Smooth muscle cell of the brain vasculature (primary cell): ENCODE measurements at regions not wholly inside any gene's neighbourhood (a gene's known extent, or its start where the extent isn't known, plus 50 kb on each side); places are given as distances from the start of the nearest gene placed in this dataset.

ENCODE experiments used
- DNase-seq: peaks from one replicate; pipeline ENCODE4 v3.0.0-alpha.2; 2012; ENCODE audit warnings: low read depth, low spot score

DNA sequence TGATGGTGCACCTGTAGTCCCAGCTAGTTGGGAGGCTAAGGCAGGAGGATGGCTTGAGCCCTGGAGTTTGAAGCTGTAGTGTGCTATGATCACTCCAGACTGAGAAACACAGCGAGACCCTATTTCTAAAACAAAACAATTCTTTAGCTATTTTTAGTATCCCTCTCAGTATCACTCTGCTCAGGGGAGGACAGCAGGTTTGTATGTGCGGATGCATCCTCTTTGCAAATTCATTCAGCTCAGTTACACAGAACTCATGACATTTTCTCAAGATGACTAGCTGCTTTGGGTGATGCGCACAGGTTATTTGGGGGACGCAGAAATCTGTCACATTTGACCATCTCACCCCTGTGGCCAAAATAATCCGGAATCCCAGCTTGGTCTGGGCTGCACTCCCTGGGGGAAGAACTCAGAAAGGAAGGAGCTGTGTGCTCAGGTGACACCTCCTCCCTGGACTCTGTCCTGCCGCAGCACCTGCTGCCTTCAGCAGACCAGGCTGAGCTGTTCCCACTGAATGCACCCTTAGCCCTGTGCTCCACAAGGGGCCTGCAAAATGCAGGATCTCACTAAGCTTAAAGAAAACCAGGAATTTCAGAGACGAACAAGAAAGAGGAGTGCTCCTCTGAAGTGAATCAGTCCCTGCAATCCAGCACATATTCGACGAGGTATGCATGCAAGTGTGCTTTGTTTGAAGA lies 89.5 kb upstream of the PGBD5 start:
- no peak for DNase-seq

DNA sequence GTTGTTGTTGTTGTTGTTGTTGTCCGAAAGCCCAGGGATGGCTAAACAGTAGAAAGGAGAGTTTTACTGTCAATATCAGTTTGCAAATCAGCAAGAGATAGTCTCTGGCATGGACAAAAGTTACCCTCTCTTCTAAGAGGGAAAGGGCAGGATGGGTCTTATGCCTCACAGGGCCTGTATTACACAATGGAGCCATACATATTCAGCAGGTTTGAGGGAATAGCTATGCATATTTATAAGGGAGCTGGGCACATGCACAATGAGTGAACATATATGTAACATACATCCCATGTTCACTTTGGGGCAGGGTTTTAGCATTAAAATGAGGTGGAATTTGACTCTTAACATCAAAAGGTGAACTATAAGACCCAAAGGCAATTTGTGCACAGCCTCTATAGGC lies 84.4 kb upstream of the PGBD5 start:
- DNase-seq: no peak

DNA sequence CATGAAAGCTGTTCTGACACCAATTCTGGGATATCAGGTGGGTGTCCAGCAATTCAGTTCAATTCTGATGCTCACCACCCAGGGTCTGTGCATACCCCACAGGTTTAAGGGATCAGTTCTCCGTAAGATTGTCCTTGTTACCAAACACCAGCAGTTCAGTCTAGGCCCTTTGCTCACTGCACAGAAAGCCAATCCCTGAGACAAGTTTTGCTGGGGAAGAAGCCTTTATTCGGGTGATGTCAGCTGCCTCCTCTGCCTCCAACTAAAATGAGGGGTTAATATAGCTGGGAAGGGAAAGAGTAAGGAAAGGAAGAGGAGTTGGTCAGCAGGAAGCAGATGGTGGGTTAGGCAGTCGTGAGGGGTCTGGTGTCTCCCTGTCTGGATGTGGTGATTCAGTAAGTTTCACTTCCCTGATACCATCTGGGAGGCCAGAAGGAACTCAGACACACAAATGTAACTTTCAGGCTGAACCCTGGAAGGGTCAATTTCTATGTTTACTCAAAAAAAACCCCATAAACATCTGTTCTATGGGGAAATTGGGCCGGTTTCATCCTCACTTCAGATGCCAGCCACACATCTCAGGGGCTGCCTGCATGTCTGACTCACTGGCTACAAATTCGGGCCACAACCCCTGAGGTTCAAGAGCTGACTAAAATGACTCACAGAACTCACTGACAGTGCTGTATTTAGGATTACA lies 83.3 kb upstream of the PGBD5 start:
- DNase-seq: peak; percentile 18

DNA sequence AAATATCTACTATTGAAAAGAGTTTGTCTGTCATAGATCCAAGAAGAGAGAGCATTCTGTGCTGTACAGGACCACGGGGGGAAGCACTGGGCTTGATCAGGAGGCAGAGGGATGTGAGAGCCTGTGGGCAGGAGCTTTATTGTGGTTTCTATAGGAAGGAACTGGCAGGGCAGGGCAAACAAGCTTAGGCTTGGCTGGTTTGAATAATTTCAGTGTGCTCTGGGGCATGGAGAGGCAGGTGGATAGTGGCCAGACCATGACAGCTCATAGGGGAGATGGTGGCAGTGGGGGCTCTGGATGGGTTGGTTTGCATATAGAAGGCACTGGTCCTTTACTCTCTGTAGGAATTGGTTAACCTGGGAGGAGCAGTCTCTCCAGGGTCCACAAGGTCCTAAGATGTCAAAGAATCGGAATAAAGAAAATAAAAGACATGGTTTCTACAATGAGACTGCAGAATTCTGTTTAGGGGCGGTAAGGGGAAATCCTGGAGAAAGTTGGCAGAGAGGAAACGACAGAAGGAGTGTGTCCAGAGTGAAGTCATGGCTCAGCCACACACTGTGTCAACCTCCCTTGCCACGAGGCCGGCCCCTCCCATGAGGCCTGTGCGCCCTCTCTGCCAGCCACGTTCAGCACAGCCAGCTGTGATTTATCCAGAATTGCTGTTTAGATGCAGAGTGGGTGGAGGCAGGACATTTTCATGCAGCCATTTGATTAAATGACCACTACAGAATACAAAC lies 81.7 kb upstream of the PGBD5 start:
- no peak for DNase-seq

DNA sequence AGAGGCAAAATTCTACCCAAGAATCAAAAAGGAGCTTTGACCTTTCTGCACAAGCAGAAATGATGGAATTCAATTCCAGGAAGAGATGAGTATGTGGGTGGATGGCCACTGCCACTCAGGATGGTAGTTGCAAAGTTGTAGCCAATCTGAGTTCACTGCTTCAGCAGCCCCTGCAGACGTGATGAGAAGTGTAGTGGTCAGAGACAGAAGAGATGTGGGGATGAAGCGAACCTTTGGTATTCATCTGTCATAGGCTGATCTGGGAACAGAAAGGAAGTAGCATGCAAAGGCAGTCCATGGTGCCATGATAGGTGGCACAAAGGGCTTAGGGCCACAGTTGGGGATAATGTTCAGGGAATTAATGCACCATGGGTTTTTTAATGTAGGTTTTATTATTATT lies 81.1 kb upstream of the PGBD5 start:
- DNase-seq: no peak

DNA sequence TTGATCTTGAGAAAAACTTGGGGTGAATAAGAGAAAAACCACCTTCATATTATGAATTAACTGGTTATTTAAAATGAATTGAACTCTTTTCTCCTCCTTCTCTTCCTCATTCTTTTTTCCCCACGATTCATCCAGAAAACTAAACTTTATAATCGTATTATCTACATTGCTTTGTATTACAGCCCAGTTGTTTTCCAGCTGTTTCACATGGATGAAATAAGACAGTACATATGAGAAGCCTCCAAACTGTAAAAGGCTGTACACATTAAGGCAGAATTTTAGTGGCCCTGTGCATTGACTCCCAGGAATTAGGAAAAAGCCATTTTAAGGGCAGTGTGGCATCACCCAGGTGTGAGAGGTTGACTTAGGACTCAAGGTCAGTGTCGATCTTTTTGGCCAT lies 80.3 kb upstream of the PGBD5 start:
- DNase-seq: no peak

DNA sequence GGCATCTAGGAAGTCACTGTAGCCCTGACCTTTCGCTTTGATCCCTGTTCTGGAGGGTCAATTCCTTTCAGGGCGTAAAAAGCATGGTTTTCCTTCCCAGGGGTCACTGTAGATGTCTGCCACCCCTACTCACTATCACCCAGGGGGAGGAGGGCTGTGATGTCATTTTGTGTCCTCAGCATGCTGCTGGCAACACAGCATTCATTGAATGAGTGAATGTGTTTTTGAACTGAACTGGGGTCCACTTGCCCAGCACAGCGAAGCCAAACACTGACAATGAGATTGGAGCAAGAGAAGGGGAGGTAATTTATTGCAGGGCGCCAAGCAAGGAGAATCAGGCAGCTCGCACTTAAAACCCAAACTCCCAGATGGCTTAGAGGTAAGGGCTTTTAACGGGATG lies 78.2 kb upstream of the PGBD5 start:
- no peak for DNase-seq

DNA sequence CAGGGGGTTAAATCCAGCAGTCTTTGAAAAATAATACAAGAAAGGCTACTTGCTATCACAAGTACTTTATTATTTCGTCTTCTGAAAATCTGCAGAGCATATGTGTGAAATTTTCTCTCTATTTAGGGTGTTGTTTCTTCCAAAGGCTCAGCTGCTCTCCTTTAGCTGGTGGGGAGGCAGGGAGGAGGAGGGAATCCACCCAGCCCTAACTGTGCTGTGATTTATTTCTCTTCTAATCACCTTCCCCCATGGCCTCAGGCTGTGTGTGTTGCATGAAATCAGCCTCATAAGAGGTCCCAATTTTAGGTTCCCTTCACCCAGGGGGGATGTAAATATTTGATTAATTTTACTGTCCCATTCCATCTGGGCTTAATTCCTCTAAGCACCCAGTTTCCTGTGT lies 77.6 kb upstream of the PGBD5 start:
- DNase-seq: no peak

DNA sequence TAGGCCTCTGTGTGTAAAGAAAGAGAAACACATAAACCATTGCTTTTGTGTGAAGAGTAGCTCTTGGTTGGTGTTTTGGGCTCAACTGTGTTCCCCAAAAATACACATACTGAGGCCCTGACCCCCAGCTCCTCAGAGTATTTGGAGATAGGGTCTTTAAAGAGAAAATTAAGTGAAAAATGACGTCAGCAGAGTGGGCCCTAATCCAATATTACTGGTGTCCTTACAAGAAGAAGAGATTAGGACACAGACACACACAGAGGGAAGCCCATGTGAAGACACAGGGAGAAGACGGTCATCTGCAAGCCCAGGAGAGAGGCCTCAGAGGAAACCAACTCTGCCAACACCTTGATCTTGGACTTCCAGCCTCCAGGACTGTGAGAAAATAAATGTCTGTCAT lies 76.9 kb upstream of the PGBD5 start:
- DNase-seq: no peak

DNA sequence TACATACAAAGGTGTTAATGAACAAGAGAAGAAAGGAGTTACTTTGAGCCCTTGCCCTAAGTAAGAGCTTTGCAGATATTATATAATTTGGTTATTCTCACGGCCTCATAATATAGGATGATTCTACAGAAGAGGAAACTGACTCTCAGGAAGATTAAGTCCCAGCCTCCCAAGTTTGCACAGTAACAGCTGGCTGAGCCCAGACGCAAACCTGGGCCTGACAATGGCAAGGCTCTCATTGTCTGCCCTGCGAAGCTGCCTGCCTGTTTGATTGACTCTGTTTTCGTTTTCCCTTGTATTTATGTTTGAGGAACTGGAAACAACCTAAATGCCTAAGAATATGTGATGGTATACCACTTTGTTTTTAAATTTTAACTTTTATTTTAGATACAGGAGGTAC lies 76.2 kb upstream of the PGBD5 start:
- no peak for DNase-seq

DNA sequence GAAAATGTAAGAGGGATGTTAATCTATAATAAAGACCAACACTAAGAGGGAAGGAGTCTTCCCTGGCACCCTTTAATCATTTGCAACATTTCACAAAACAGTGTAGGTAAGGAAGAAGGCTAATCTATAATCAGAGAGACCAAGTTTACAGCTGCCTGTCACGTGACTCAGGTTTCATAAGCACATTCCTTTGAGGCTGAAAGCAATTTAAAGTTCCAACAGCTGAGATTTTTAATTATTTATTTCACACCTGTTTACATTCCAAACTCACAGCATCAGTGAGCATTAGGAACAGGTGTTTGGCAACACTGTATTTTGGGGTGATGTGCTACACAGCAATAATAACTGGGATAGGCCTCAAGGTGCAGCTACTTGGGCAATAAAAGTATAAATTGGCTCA lies 75.7 kb upstream of the PGBD5 start:
- no peak for DNase-seq

DNA sequence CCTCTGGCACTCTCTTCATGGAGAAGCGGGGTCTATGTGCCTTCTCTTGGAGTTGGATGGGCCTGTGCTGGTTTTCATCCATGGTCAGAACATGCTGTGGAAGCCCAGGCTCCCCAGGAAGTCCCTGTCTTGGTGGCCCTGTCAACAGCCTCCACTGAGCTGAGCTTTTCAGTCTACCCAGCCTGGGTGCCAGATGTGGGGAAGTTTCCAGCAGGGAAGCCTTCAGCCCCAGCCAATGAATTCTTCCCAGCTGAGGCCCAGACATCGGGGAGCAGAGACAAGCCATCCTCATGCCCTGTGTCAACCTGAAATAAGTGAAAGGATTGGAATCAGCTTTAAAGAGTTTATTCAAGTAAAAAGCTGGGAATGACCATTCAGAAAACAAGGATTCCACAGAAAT lies 75.1 kb upstream of the PGBD5 start:
- DNase-seq: no peak

DNA sequence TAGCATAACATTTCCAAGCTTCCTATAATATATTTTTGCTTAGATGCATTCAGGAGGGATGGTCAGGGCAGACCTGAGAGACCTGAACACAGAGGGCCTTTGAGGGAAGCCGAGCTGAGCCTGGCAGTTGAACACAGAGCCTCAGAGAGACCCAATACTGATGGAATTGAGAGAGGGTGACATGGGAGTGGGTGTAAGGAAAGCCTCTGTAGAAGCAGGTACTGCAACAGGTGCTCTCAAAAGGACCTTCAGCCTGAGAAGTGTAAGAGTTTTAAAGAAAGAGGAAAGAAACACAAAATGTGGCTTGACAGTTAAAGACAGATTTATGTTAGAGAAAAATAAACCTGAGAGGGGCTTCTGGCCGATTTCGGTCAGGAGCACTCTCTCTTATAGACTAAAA lies 73.9 kb upstream of the PGBD5 start:
- DNase-seq: no peak

DNA sequence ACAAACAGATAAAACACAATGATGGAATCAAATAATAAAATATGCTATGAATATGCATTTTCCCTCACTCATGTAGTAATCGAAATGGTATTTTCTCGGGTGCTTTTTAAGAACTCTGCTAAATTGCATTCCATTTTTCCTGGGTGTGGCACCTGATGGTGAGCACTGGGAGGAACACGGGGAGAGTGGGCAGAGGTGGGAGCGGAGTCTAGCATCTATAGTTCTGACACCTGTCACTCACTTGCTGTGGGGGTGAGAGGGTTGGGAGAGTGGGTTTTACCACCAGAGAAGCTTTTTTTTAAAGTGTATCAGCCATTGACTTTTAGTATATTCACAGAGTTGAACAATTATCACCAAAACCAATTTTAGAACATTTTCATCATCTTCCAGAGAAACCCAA lies 73.4 kb upstream of the PGBD5 start:
- no peak for DNase-seq

DNA sequence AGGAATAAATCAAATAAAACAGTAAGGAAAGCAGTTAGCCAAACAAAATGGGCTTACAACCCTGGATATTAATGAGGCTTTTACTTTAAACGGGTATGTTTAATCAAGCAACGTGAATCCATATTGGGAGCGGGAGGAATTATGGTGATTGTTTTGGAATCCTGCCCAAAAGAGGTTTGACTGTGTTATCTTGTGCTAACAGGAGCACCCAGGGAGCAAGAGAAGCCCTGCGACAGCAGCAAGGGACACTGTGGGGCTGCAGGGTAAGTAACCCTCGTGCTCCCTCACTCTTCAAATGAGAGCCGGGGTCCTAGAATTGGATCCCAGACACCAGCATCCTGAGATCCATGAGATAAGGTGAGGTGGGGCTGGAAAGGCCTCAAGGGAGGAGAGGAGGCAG lies 72.6 kb upstream of the PGBD5 start:
- DNase-seq: no peak

DNA sequence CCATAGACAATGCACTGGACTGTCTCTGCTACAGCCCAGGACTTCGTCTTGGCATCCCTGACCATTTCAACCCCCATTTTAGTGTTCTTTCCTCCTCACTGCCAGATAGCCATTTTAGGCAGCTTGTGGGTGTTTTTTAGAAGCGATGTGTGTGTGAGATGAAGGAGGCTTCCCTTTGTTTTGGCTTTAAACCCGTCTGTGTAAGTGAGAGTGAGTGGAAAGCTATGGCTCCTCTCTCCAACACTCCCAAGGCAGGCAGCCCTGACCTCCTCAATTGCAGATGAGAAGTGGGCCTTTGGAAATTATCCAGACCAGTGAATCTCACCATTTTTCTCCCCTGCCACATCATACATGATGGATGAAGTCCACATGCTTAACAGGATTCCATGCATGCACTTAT lies 70.3 kb upstream of the PGBD5 start:
- DNase-seq: no peak

DNA sequence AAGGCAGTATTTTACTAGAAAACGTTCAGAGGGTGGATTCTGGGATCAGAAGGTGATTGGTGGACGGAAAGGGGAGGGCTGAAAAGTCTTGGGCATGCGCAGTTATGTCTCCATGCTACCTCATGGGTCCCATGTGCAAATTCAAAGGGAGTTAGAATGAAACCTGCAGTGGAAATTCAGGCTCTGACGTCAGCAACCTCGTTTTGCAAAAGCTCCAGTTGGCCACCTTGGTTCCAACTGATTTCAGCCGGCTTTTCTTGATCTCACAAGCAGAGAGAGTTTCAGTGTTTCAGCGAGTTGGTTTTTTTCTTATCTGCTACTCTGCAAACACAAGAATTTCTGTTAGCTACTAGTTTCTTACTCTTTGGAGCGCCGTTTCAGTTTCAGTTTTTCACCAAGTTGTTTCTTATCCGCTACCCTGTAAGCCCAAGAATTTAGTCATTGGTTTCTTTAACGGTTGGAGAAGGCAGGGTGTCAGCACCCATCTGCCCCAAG lies 69.8 kb upstream of the PGBD5 start:
- no peak for DNase-seq

DNA sequence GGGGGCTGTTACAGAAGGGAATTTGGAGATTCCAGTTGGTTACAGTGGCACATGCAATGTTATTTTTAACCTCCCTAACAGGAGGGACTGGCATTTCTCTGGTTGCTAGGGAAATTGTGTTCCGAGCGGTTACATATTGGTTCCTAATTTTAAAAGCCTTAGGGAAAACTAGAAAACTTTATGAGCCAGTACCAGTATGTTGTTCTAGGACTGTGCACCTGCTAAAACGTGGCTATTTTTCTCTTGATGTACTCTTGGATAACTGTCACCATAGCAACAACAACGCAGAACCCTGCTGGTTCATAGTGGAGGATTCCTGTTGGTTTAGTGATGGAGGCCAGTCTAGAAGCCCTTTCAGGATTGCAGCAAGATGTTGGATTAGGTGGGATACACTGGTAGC lies 68.9 kb upstream of the PGBD5 start:
- no peak for DNase-seq

DNA sequence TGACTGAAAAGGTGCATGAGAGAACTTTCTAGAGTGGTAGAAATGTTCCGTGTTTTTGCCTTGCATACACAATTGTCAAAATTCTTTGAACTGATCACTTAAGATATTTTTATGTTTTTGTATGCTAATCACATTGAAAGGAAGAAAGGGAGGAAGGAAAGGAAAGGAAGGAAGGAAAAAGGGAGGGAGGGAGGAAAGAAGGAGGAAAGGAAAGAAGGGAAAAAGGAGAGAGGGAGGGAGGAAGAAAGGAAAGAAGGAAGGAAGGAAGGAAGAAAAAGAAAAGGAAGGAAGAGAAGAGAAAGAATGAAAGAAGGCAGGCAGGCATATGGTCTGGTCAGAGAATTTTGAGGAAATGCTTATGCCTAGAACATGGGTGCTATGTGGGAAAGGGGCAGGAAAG lies 68.4 kb upstream of the PGBD5 start:
- DNase-seq: no peak

DNA sequence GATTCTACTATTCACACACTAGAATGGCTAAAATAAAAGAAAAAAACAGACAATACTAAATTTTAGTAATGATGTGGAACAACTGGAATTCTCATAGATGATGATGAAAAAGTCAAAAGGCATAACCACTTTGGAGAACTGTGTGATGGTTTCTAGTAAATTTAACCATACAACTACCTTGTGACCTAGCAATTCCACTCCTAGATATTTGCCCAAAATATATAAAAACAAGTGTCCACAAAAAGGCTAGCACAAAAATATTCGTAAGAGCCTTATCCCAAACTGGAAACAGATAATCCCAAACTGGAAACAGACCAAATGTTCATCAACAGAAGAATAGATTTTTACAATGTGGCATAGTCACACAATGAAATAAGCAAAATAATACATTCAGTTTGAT lies 67.9 kb upstream of the PGBD5 start:
- no peak for DNase-seq

DNA sequence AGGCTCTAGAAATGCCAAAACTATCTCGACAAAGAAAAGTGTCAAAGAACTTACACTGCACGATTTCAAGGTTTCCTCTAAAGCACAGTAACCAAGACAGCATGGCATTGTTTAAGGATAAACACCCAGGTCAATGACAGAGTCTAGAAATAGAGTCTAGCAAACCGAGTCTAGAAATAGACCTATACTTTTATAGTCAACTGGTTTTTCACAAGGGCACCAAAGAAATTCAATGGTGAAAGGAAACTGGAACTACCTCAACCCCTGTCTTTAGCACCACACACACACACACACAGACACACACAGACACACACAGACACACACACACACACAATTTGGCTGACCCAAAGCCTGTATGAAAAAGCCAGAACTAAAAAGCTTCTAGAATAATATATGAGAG lies 67.1 kb upstream of the PGBD5 start:
- DNase-seq: no peak

DNA sequence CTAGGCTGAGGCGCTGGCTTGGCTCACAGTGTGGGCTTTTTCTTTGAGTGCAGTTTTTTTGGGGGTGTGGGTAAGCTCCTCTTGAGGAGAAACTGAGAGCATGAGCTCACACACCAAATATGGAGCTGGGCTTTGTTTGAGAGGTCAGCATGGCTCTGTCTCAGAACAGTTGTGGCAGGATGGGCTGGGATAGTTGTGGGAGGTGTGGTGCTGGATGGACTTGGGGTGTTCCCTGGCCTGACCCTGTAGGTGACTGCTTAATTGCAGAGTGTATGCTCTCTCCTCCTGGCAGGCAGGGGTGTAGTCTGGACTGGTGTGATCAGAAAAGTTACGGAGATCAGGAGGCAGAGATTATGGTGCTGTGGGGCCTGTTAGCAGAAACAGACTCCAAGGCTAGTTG lies 64.3 kb upstream of the PGBD5 start:
- no peak for DNase-seq
